IMR-90 (cell line): ENCODE measurements at regions not wholly inside any gene's neighbourhood (a gene's known extent, or its start where the extent isn't known, plus 50 kb on each side); places are given as distances from the start of the nearest gene placed in this dataset.

ENCODE experiments used
- ATAC-seq: fragments of 200-7000 bp; cut with Tn5 transposase; 2 replicates; pipeline ENCODE4 v1.9.1; 2020; ENCODE audit warnings: low read depth, mild to moderate bottlenecking, moderate library complexity
- BruUV-seq: library from RNA; stranded (reverse); fragments of 400-500 nt; replicated peaks from 2 replicates; lab custom pipeline; 2021; lab: Mats Ljungman, UMichigan
- CTCF ChIA-PET: fragments of 300-600 bp; formaldehyde crosslinking; extraction: SDS; loops from one replicate; lab custom pipeline; 2021; ENCODE audit warnings: antibody characterized with exemption; lab: Yijun Ruan, JAX
- POLR2A ChIA-PET: fragments of 300-600 bp; sonication (Branson Sonifier 250); formaldehyde crosslinking; loops from one replicate; lab custom pipeline; 2022; ENCODE audit warnings: antibody characterized with exemption; ENCODE audit not compliant: unreplicated experiment; lab: Charles Lee
- DNase-seq: peaks from one replicate; pipeline ENCODE4 v3.0.0; 2013
- H2AFZ ChIP-seq: replicated peaks from 2 replicates; pipeline ENCODE3; 2013; ENCODE audit warnings: low read length, mild to moderate bottlenecking; ENCODE audit not compliant: poor library complexity
- H2AK5ac ChIP-seq: 2 replicates; pipeline ENCODE4 v1.6.1; 2013; ENCODE audit warnings: low read depth, low read length, inconsistent platforms
- H2AK9ac ChIP-seq: replicated peaks from 2 replicates; pipeline ENCODE3; 2013; ENCODE audit warnings: mild to moderate bottlenecking, low read depth, low read length, moderate library complexity; ENCODE audit not compliant: poor library complexity
- H2BK120ac ChIP-seq: 2 replicates; pipeline ENCODE4 v1.6.1; 2013; ENCODE audit warnings: low read depth, low read length, inconsistent platforms
- H2BK15ac ChIP-seq: 3 replicates; pipeline ENCODE4 v1.6.1; 2013; ENCODE audit warnings: low read depth, low read length, inconsistent platforms
- H2BK20ac ChIP-seq: 2 replicates; pipeline ENCODE4 v1.6.1; 2013; ENCODE audit warnings: low read depth, mild to moderate bottlenecking, inconsistent platforms, low read length, moderate library complexity
- H2BK5ac ChIP-seq: 2 replicates; pipeline ENCODE4 v1.6.1; 2013; ENCODE audit warnings: mild to moderate bottlenecking, low read depth, low read length, inconsistent platforms; ENCODE audit not compliant: poor library complexity, severe bottlenecking
- H3K14ac ChIP-seq: replicated peaks from 2 replicates; pipeline ENCODE4 v1.6.1; 2013; ENCODE audit warnings: low read depth, low read length, inconsistent platforms
- H3K18ac ChIP-seq: 2 replicates; pipeline ENCODE4 v1.6.1; 2013; ENCODE audit warnings: low read depth, low read length, control low read depth
- H3K23ac ChIP-seq: 2 replicates; pipeline ENCODE4 v1.6.1; 2013; ENCODE audit warnings: low read depth, low read length, inconsistent platforms
- H3K27ac ChIP-seq: 2 replicates; pipeline ENCODE4 v1.5.1; 2013; ENCODE audit warnings: mild to moderate bottlenecking, control low read depth, low read length; ENCODE audit not compliant: insufficient read depth
- H3K27me3 ChIP-seq: 2 replicates; pipeline ENCODE4 v1.6.1; 2013; ENCODE audit warnings: low read length; ENCODE audit not compliant: control insufficient read depth, insufficient read depth
- H3K36me3 ChIP-seq: 2 replicates; pipeline ENCODE4 v1.6.1; 2013; ENCODE audit warnings: low read length, mixed read lengths; ENCODE audit not compliant: control insufficient read depth, insufficient read depth
- H3K4ac ChIP-seq: 2 replicates; pipeline ENCODE4 v1.6.1; 2013; ENCODE audit warnings: low read depth, low read length, inconsistent platforms
- H3K4me1 ChIP-seq: 2 replicates; pipeline ENCODE4 v1.6.1; 2013; ENCODE audit warnings: low read length, mixed read lengths; ENCODE audit not compliant: control insufficient read depth, insufficient read depth
- H3K4me2 ChIP-seq: 2 replicates; pipeline ENCODE4 v1.6.1; 2013; ENCODE audit warnings: low read depth, mild to moderate bottlenecking, control low read depth, low read length, moderate library complexity
- H3K4me3 ChIP-seq: 2 replicates; pipeline ENCODE4 v1.5.1; 2013; ENCODE audit warnings: low read depth, mild to moderate bottlenecking, control low read depth, low read length, moderate library complexity; ENCODE audit not compliant: insufficient read depth
- H3K56ac ChIP-seq: 2 replicates; pipeline ENCODE4 v1.6.1; 2013; ENCODE audit warnings: low read length, inconsistent platforms; ENCODE audit not compliant: insufficient read depth; ENCODE audit errors: extremely low read depth
- H3K79me1 ChIP-seq, 2 experiments: 2 replicates each; pipeline ENCODE4 v1.6.1; 2013; ENCODE audit warnings: low read length in 2 of 2, inconsistent platforms in 1 of 2, low read depth in 1 of 2
- H3K9ac ChIP-seq: 2 replicates; pipeline ENCODE4 v1.6.1; 2013; ENCODE audit warnings: low read depth, low read length, control low read depth
- H3K9me1 ChIP-seq: 2 replicates; pipeline ENCODE4 v1.6.1; 2013; ENCODE audit warnings: low read length, inconsistent platforms; ENCODE audit not compliant: insufficient read depth
- H3K9me3 ChIP-seq: 2 replicates; pipeline ENCODE4 v1.6.1; 2013; ENCODE audit warnings: low read length; ENCODE audit not compliant: control insufficient read depth, insufficient read depth
- H4K20me1 ChIP-seq: 2 replicates; pipeline ENCODE4 v1.6.1; 2013; ENCODE audit warnings: low read length, inconsistent platforms; ENCODE audit not compliant: insufficient read depth
- H4K5ac ChIP-seq: 2 replicates; pipeline ENCODE4 v1.6.1; 2013; ENCODE audit warnings: mild to moderate bottlenecking, low read depth, low read length, control low read depth
- H4K8ac ChIP-seq, 2 experiments: 2 replicates each; pipeline ENCODE4 v1.6.1; 2013; ENCODE audit warnings: low read depth in 2 of 2, low read length in 2 of 2, control low read depth in 1 of 2, inconsistent platforms in 1 of 2
- H4K91ac ChIP-seq: 2 replicates; pipeline ENCODE4 v1.6.1; 2013; ENCODE audit warnings: low read depth, low read length, inconsistent platforms; ENCODE audit not compliant: insufficient read depth
- BHLHE40 ChIP-seq: fragments of 150-350 bp; IDR thresholded peaks from 2 replicates; pipeline ENCODE4 v1.6.1; 2016; ENCODE audit warnings: mild to moderate bottlenecking, low read depth, low read length
- CEBPB ChIP-seq: IDR thresholded peaks from 2 replicates; pipeline ENCODE4 v1.6.1; 2012; ENCODE audit warnings: low read depth, low read length, improper control_type of control experiment
- CHD1 ChIP-seq: IDR thresholded peaks from 2 replicates; pipeline ENCODE4 v1.6.1; 2012; ENCODE audit warnings: low read depth, low read length, improper control_type of control experiment
- CTCF ChIP-seq: conservative IDR thresholded peaks from 2 replicates; pipeline ENCODE4 v1.5.1; 2012; ENCODE audit warnings: mild to moderate bottlenecking, low read depth, low read length, improper control_type of control experiment
- ELK1 ChIP-seq: fragments of 150-350 bp; IDR thresholded peaks from 2 replicates; pipeline ENCODE4 v1.6.1; 2016; ENCODE audit warnings: low read depth, mild to moderate bottlenecking, low read length, moderate library complexity, borderline replicate concordance
- FOS ChIP-seq: fragments of 150-350 bp; IDR thresholded peaks from 2 replicates; pipeline ENCODE4 v1.6.1; 2016; ENCODE audit warnings: low read depth, low read length
- MAFK ChIP-seq: IDR thresholded peaks from 2 replicates; pipeline ENCODE4 v1.6.1; 2012; ENCODE audit warnings: low read depth, low read length, improper control_type of control experiment
- MAZ ChIP-seq: IDR thresholded peaks from 2 replicates; pipeline ENCODE4 v1.6.1; 2012; ENCODE audit warnings: low read depth, mild to moderate bottlenecking, low read length, improper control_type of control experiment, moderate library complexity, borderline replicate concordance
- MXI1 ChIP-seq: IDR thresholded peaks from 2 replicates; pipeline ENCODE4 v1.6.1; 2012; ENCODE audit warnings: low read depth, mild to moderate bottlenecking, low read length, moderate library complexity, borderline replicate concordance
- NFE2L2 ChIP-seq: fragments of 150-350 bp; IDR thresholded peaks from 2 replicates; pipeline ENCODE4 v1.6.1; 2016; ENCODE audit warnings: low read depth, mild to moderate bottlenecking, low read length
- POLR2A ChIP-seq: IDR thresholded peaks from 2 replicates; pipeline ENCODE4 v1.6.1; 2012; ENCODE audit warnings: mild to moderate bottlenecking, low read depth, low read length
- RAD21 ChIP-seq: IDR thresholded peaks from 2 replicates; pipeline ENCODE4 v1.6.1; 2012; ENCODE audit warnings: low read length, improper control_type of control experiment
- RCOR1 ChIP-seq: IDR thresholded peaks from 2 replicates; pipeline ENCODE4 v1.6.1; 2012; ENCODE audit warnings: mild to moderate bottlenecking, low read length, improper control_type of control experiment; ENCODE audit not compliant: insufficient replicate concordance
- RFX5 ChIP-seq: IDR thresholded peaks from 2 replicates; pipeline ENCODE4 v1.8.0; 2012; ENCODE audit warnings: low read depth, mild to moderate bottlenecking, low read length, moderate library complexity
- SMC3 ChIP-seq: fragments of 150-350 bp; IDR thresholded peaks from 2 replicates; pipeline ENCODE4 v1.6.1; 2016; ENCODE audit warnings: low read depth, mild to moderate bottlenecking, antibody characterized with exemption, low read length, moderate library complexity
- WGBS, 2 experiments: methylation state at CpG; one replicate each; pipeline versions ENCODE4 v1.1.5 to v1.1.7; 2013; ENCODE audit warnings: missing lambda C conversion rate in 2 of 2; ENCODE audit not compliant: insufficient read length in 1 of 2; ENCODE audit errors: extremely low coverage in 2 of 2; 5-methylcytosine and 5-hydroxymethylcytosine counted together
- dilution Hi-C: fragments of 300-500 bp; cut with HindIII; formaldehyde crosslinking; loops from one replicate; pipeline ENCODE4 v1.14.3; 2018; ENCODE audit warnings: low sequenced_read_pairs; ENCODE audit not compliant: unreplicated experiment
- in situ Hi-C: fragments of 300-500 bp; cut with MboI; formaldehyde crosslinking; loops from 3 replicates; pipeline ENCODE4 v1.14.3; 2019; ENCODE audit warnings: low sequenced_read_pairs, inconsistent platforms, mixed read lengths
- intact Hi-C: fragments of 100-400 bp; cut with micrococcal nuclease; formaldehyde crosslinking; loops from 2 replicates; pipeline ENCODE4 v1.10.0; 2022
- TF ChIP-seq, protein P1 (sequence below): fragments of 150-350 bp; IDR thresholded peaks from 2 replicates; pipeline ENCODE4 v1.6.1; 2017; ENCODE audit warnings: mild to moderate bottlenecking, antibody characterized with exemption, low read length, low read depth

GRCh38 chr6:101290346-101290745 is 103.2 kb upstream of the GRIK2 start:
- Histone ChIP-seq H3K4me2 (no peak overlapping the region), H3K79me1 (no peaks in the 10 kb centered on the region), H3K4me1 (no peaks in the 10 kb centered on the region), H2BK15ac (no peak overlapping the region), H2AK9ac (no peak overlapping the region), H3K14ac (no peak overlapping the region), H2BK5ac (no peak overlapping the region), H3K27me3 (no peaks in the 10 kb centered on the region), H3K4ac (no peak overlapping the region), H3K9me3 (peaks cover 4% of the 10 kb centered on the region; the same call in 1 of the 2 replicates), H2BK20ac (no peak overlapping the region), H3K56ac (no peak overlapping the region), H4K8ac (no peak overlapping the region), H3K23ac (no peak overlapping the region), H3K36me3 (no peaks in the 10 kb centered on the region), H3K27ac (no peak overlapping the region), H4K5ac (no peak overlapping the region), H2AFZ (no peak overlapping the region), H3K9ac (no peak overlapping the region), H4K20me1 (no peaks in the 10 kb centered on the region), H3K9me1 (no peaks in the 10 kb centered on the region), H2BK120ac (no peak overlapping the region), H3K18ac (no peak overlapping the region), H4K91ac (no peak overlapping the region), H3K4me3 (no peak overlapping the region), H2AK5ac (no peak overlapping the region)
- no peak for DNase-seq
- POLR2A ChIA-PET, result no interaction called here
- CTCF ChIA-PET, result no interaction called here
- in situ Hi-C loops, result no loop called here
- no peak for ATAC-seq
- TF ChIP-seq CEBPB (no peak), POLR2A (no peak), NFE2L2 (no peak), MAFK (no peak), ELK1 (no peak), CHD1 (no peak), MXI1 (no peak), RCOR1 (no peak), BHLHE40 (no peak), RFX5 (no peak), SMC3 (no peak), MAZ (no peak), CTCF (no peak), FOS (no peak), RAD21 (no peak)
- TF ChIP-seq, protein P1, sequence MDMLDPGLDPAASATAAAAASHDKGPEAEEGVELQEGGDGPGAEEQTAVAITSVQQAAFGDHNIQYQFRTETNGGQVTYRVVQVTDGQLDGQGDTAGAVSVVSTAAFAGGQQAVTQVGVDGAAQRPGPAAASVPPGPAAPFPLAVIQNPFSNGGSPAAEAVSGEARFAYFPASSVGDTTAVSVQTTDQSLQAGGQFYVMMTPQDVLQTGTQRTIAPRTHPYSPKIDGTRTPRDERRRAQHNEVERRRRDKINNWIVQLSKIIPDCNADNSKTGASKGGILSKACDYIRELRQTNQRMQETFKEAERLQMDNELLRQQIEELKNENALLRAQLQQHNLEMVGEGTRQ, result no peak
- dilution Hi-C loops, result no loop called here
- BruUV-seq, result no TSS peak
- WGBS, 2 experiments, result no CpG with 5 or more reads among the region's 2 CpGs
- intact Hi-C loops, result no loop called here
